Keratinocyte (primary cell): ENCODE measurements at regions not wholly inside any gene's neighbourhood (a gene's known extent, or its start where the extent isn't known, plus 50 kb on each side); places are given as distances from the start of the nearest gene placed in this dataset.

Experiments
- DNase-seq: peaks from one replicate; pipeline ENCODE4 v3.0.0-alpha.2; 2011; ENCODE audit warnings: low read depth, missing footprints, low spot score
- FAIRE-seq: peaks from 2 replicates; lab custom pipeline; 2011; peaks lifted over from hg19 to GRCh38; lab: Jason Lieb, UNC
- H2AFZ ChIP-seq: 2 replicates; pipeline ENCODE4 v1.6.0; 2012; ENCODE audit warnings: low read length, control low read depth, inconsistent platforms; ENCODE audit not compliant: control insufficient read depth
- H3K27ac ChIP-seq: 2 replicates; pipeline ENCODE4 v1.5.1; 2011; ENCODE audit warnings: low read length; ENCODE audit not compliant: control insufficient read depth, insufficient read depth
- H3K27me3 ChIP-seq: 3 replicates; pipeline ENCODE4 v1.6.0; 2011; ENCODE audit warnings: low read length; ENCODE audit not compliant: control insufficient read depth, insufficient read depth; ENCODE audit errors: extremely low read depth
- H3K36me3 ChIP-seq, 2 experiments: 2 replicates in 1 of 2; 3 replicates in 1 of 2; pipeline ENCODE4 v1.5.1; 2011; ENCODE audit warnings: low read length in 2 of 2, mild to moderate bottlenecking in 1 of 2; ENCODE audit not compliant: control insufficient read depth in 2 of 2, insufficient read depth in 2 of 2; ENCODE audit errors: extremely low read depth in 1 of 2
- H3K4me1 ChIP-seq: 3 replicates; pipeline ENCODE4 v1.5.1; 2011; ENCODE audit warnings: low read length; ENCODE audit not compliant: control insufficient read depth, insufficient read depth; ENCODE audit errors: extremely low read depth
- H3K4me2 ChIP-seq: 3 replicates; pipeline ENCODE4 v1.6.0; 2011; ENCODE audit warnings: low read depth, low read length; ENCODE audit not compliant: control insufficient read depth, insufficient read depth; ENCODE audit errors: extremely low read depth
- H3K4me3 ChIP-seq, 3 experiments: fragments of 200-600 bp in 1 of 3; sonication (generic) in 1 of 3; 2 replicates in 2 of 3; 3 replicates in 1 of 3; pipeline ENCODE4 v1.5.1; 2011 to 2016; ENCODE audit warnings: low read length in 3 of 3, mild to moderate bottlenecking in 3 of 3, control low read depth in 2 of 3, inconsistent platforms in 1 of 3, low read depth in 1 of 3, mixed read lengths in 1 of 3, mixed run types in 1 of 3, moderate library complexity in 1 of 3; ENCODE audit not compliant: control insufficient read depth in 2 of 3, insufficient read depth in 2 of 3; ENCODE audit errors: extremely low read depth in 1 of 3
- H3K79me2 ChIP-seq: 2 replicates; pipeline ENCODE4 v1.6.0; 2012; ENCODE audit warnings: low read length; ENCODE audit not compliant: control insufficient read depth, insufficient read depth
- H3K9ac ChIP-seq: 3 replicates; pipeline ENCODE4 v1.6.0; 2011; ENCODE audit warnings: low read length; ENCODE audit not compliant: control insufficient read depth, insufficient read depth; ENCODE audit errors: extremely low read depth
- H3K9me1 ChIP-seq: 3 replicates; pipeline ENCODE4 v1.6.0; 2011; ENCODE audit warnings: low read length; ENCODE audit not compliant: control insufficient read depth, insufficient read depth; ENCODE audit errors: extremely low read depth
- H3K9me3 ChIP-seq: 2 replicates; pipeline ENCODE4 v1.5.1; 2012; ENCODE audit warnings: low read depth, low read length; ENCODE audit not compliant: control insufficient read depth
- H4K20me1 ChIP-seq: 3 replicates; pipeline ENCODE4 v1.6.0; 2011; ENCODE audit warnings: low read length; ENCODE audit not compliant: control insufficient read depth, insufficient read depth; ENCODE audit errors: extremely low read depth
- CTCF ChIP-seq, 3 experiments: IDR thresholded peaks in 1 of 3; conservative IDR thresholded peaks in 1 of 3; optimal IDR thresholded peaks in 1 of 3; 2 replicates in 2 of 3; 3 replicates in 1 of 3; pipeline versions ENCODE3 to v1.5.1; 2011; ENCODE audit warnings: low read length in 3 of 3, mild to moderate bottlenecking in 3 of 3, moderate library complexity in 2 of 3, control low read depth in 1 of 3, inconsistent platforms in 1 of 3; ENCODE audit not compliant: insufficient read depth in 2 of 3; ENCODE audit errors: extremely low read depth in 1 of 3
- EZH2 ChIP-seq: IDR thresholded peaks from one replicate; pipeline ENCODE4 v1.6.1; 2012; ENCODE audit warnings: inconsistent platforms, mild to moderate bottlenecking, low read length, moderate library complexity
- dilution Hi-C: fragments of 300-500 bp; cut with MboI; formaldehyde crosslinking; loops from one replicate; pipeline ENCODE4 v1.7.0; 2020; ENCODE audit warnings: low sequenced_read_pairs; ENCODE audit not compliant: extremely low pct_ligation_motif_present

- Histone ChIP-seq H3K36me3 (no peaks in the 10 kb centered on the region), H3K27me3 (no peaks in the 10 kb centered on the region), H3K79me2 (no peaks in the 10 kb centered on the region), H2AFZ (no peak overlapping the region), H3K9me3 (peaks cover 2% of the 10 kb centered on the region), H4K20me1 (no peaks in the 10 kb centered on the region), H3K4me3 (no peak overlapping the region), H3K4me2 (no peak overlapping the region), H3K27ac (no peak overlapping the region), H3K9ac (no peak overlapping the region), H3K4me1 (no peaks in the 10 kb centered on the region), H3K9me1 (no peaks in the 10 kb centered on the region)
- dilution Hi-C loops: no loop called here
- TF ChIP-seq EZH2 (no peak), CTCF (optimal IDR thresholded peaks at IDR 0.05 in 1 of 3, IDR thresholded peaks at IDR 0.05 in 1 of 3, conservative IDR thresholded peaks at IDR 0.05 in 1 of 3; ENCODE audit: extremely low read depth in 1 of 3, insufficient read depth in 2 of 3, low read length in 3 of 3) (no peak)
- DNase-seq: no peak
- FAIRE-seq: no peak
Observed at GRCh38 chr16:13554005-13554404, 365.9 kb upstream of the ERCC4 start.

- Histone ChIP-seq H3K9me3 (peaks cover 2% of the 10 kb centered on the region), H3K79me2 (no peaks in the 10 kb centered on the region), H3K36me3 (no peaks in the 10 kb centered on the region), H3K9me1 (no peaks in the 10 kb centered on the region), H3K4me3 (no peak overlapping the region), H3K27ac (no peak overlapping the region), H3K4me2 (no peak overlapping the region), H3K9ac (no peak overlapping the region), H3K4me1 (no peaks in the 10 kb centered on the region), H3K27me3 (no peaks in the 10 kb centered on the region), H4K20me1 (no peaks in the 10 kb centered on the region), H2AFZ (no peak overlapping the region)
- no peak for DNase-seq
- no peak for FAIRE-seq
- dilution Hi-C loops: no loop called here
- TF ChIP-seq EZH2 (no peak), CTCF (optimal IDR thresholded peaks at IDR 0.05 in 1 of 3, IDR thresholded peaks at IDR 0.05 in 1 of 3, conservative IDR thresholded peaks at IDR 0.05 in 1 of 3; ENCODE audit: extremely low read depth in 1 of 3, insufficient read depth in 2 of 3, low read length in 3 of 3) (no peak)
Observed at GRCh38 chr16:13554643-13555042, 365.3 kb upstream of the ERCC4 start.
